CD4-positive, alpha-beta T cell (primary cell): ENCODE measurements at regions not wholly inside any gene's neighbourhood (a gene's known extent, or its start where the extent isn't known, plus 50 kb on each side); places are given as distances from the start of the nearest gene placed in this dataset.

Experiments
- ATAC-seq: fragments of 200-7000 bp; cut with Tn5 transposase; one replicate; pipeline ENCODE4 v1.10.0; 2022; ENCODE audit warnings: mild to moderate bottlenecking; ENCODE audit not compliant: poor library complexity
- CTCF ChIA-PET: fragments of 350-600 bp; sonication (Branson Sonifier 250); formaldehyde crosslinking; loops from one replicate; lab custom pipeline; 2021; ENCODE audit warnings: antibody characterized with exemption, inconsistent platforms; lab: Charles Lee
- POLR2A ChIA-PET: fragments of 350-600 bp; sonication (Branson Sonifier 250); formaldehyde crosslinking; loops from one replicate; lab custom pipeline; 2021; ENCODE audit warnings: antibody characterized with exemption, inconsistent platforms; lab: Charles Lee
- DNase-seq, 14 experiments: peaks; one replicate each; pipeline ENCODE4 v3.0.0-alpha.2; 2013 to 2020; ENCODE audit warnings: mixed read lengths in 2 of 14
- H3K27ac ChIP-seq, 2 donors: one replicate each; pipeline versions ENCODE4 v1.5.1 to v1.7.0; 2013; ENCODE audit warnings: low read length in 2 of 2, low read depth in 1 of 2, mild to moderate bottlenecking in 1 of 2
- H3K27me3 ChIP-seq, 2 experiments: 1 replicate in 1 of 2; 2 replicates in 1 of 2; pipeline versions ENCODE4 v1.6.1 to v1.7.0; 2013; ENCODE audit warnings: low read length in 2 of 2, control low read depth in 1 of 2, mild to moderate bottlenecking in 1 of 2, moderate library complexity in 1 of 2; ENCODE audit not compliant: insufficient read depth in 2 of 2, control insufficient read depth in 1 of 2
- H3K36me3 ChIP-seq: one replicate; pipeline ENCODE4 v1.6.1; 2013; ENCODE audit warnings: low read length, control low read depth; ENCODE audit not compliant: insufficient read depth
- H3K4me1 ChIP-seq: one replicate; pipeline ENCODE4 v1.6.1; 2013; ENCODE audit warnings: low read length, control low read depth; ENCODE audit not compliant: insufficient read depth
- H3K4me3 ChIP-seq: one replicate; pipeline ENCODE4 v1.5.1; 2013; ENCODE audit warnings: mild to moderate bottlenecking, low read length, moderate library complexity
- H3K9me3 ChIP-seq, 2 experiments: 1 replicate in 1 of 2; 2 replicates in 1 of 2; pipeline versions ENCODE4 v1.6.1 to v1.7.0; 2013; ENCODE audit warnings: low read length in 2 of 2, mild to moderate bottlenecking in 2 of 2, control low read depth in 1 of 2, moderate library complexity in 1 of 2; ENCODE audit not compliant: control insufficient read depth in 1 of 2, insufficient read depth in 1 of 2
- H3K27ac Mint-ChIP-seq: one replicate; pipeline ENCODE4 v1.8.0; 2020; ENCODE audit warnings: mixed read lengths
- H3K27me3 Mint-ChIP-seq: one replicate; pipeline ENCODE4 v1.8.0; 2021; ENCODE audit warnings: mixed read lengths
- H3K36me3 Mint-ChIP-seq: one replicate; pipeline ENCODE4 v1.8.0; 2021; ENCODE audit warnings: low read depth, mixed read lengths
- H3K4me1 Mint-ChIP-seq: one replicate; pipeline ENCODE4 v1.8.0; 2021; ENCODE audit warnings: low read depth, mixed read lengths
- H3K4me3 Mint-ChIP-seq: one replicate; pipeline ENCODE4 v1.8.0; 2020; ENCODE audit warnings: mild to moderate bottlenecking, mixed read lengths
- H3K9me3 Mint-ChIP-seq: one replicate; pipeline ENCODE4 v1.8.0; 2020; ENCODE audit warnings: mixed read lengths
- CTCF ChIP-seq: fragments of 200-600 bp; IDR thresholded peaks from one replicate; pipeline ENCODE4 v1.8.0; 2022; ENCODE audit warnings: antibody characterized with exemption, mild to moderate bottlenecking
- intact Hi-C, 2 experiments: fragments of 100-400 bp; cut with DNase I in 1 of 2; cut with micrococcal nuclease in 1 of 2; formaldehyde crosslinking; loops; one replicate each; pipeline versions ENCODE4 v1.15.1 to v1.9.0; 2023 to 2025; cut with DNase I, micrococcal nuclease

GRCh38 chr14:49478784-49479183 is 107.4 kb downstream of the RPS29 start:
- TF ChIP-seq CTCF = no peak
- H3K4me3 ChIP-seq = no peak overlapping the region
- H3K4me1 Mint-ChIP-seq = peaks cover 5% of the 10 kb centered on the region
- ChIA-PET CTCF (no interaction called here), POLR2A (no interaction called here)
- H3K36me3 ChIP-seq = no peaks in the 10 kb centered on the region
- no peak for DNase-seq
- no peak overlapping the region for H3K4me3 Mint-ChIP-seq
- no peak for ATAC-seq
- H3K27ac ChIP-seq = no peak overlapping the region
- no peak overlapping the region for H3K27ac Mint-ChIP-seq
- no peaks in the 10 kb centered on the region for H3K36me3 Mint-ChIP-seq
- no peaks in the 10 kb centered on the region for H3K9me3 ChIP-seq
- H3K27me3 Mint-ChIP-seq = no peaks in the 10 kb centered on the region
- no peaks in the 10 kb centered on the region for H3K9me3 Mint-ChIP-seq
- no peaks in the 10 kb centered on the region for H3K4me1 ChIP-seq
- no peaks in the 10 kb centered on the region for H3K27me3 ChIP-seq
- intact Hi-C loops = no loop called here

DNA sequence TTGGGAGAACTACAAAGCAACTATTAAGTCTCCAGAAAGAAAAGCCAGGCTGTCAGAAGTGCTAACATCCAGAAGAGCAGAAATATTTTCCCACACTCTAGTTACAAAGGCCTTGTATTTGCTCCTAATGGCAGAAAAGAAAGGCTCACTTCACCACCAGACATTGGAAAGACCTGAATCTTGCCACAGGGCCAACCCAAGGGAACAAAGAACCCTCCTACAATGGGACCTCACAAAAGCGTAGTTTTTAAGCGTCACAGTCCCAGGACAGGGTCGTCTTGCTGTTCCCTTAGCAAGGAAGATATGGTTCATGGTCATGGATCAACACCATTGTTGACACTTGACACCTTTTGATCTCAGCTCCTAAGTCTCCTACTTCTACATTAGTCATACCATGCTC is 119.1 kb downstream of the RPS29 start:
- no peak for TF ChIP-seq CTCF
- DNase-seq (no peak), ATAC-seq (no peak)
- H3K27me3 ChIP-seq = no peaks in the 10 kb centered on the region
- H3K36me3 Mint-ChIP-seq = no peaks in the 10 kb centered on the region
- H3K9me3 ChIP-seq = no peaks in the 10 kb centered on the region
- POLR2A ChIA-PET = no interaction called here
- intact Hi-C loops = no loop called here
- no peak overlapping the region for H3K4me3 ChIP-seq
- no peak overlapping the region for H3K27ac Mint-ChIP-seq
- H3K27ac ChIP-seq = no peak overlapping the region
- no peaks in the 10 kb centered on the region for H3K4me1 ChIP-seq
- H3K27me3 Mint-ChIP-seq = peaks cover 15% of the 10 kb centered on the region
- CTCF ChIA-PET = interaction anchor here (0.7 to 1.3 kb wide), 2 partner anchors 10 to 634 kb away, joined by 3 read pairs; no protein-coding TSS in a partner anchor
- no peaks in the 10 kb centered on the region for H3K9me3 Mint-ChIP-seq
- H3K4me3 Mint-ChIP-seq = no peak overlapping the region
- no peaks in the 10 kb centered on the region for H3K4me1 Mint-ChIP-seq
- no peaks in the 10 kb centered on the region for H3K36me3 ChIP-seq

- no peak overlapping the region for H3K27ac Mint-ChIP-seq
- no peaks in the 10 kb centered on the region for H3K4me1 Mint-ChIP-seq
Measured at GRCh38 chr14:49464885-49465284, 121.3 kb downstream of the RPS29 start.

More at GRCh38 chr14:49464885-49465284, 121.3 kb downstream of the RPS29 start:
- Histone ChIP-seq H3K4me3 (no peak overlapping the region), H3K9me3 (no peaks in the 10 kb centered on the region), H3K27ac (no peak overlapping the region), H3K4me1 (no peaks in the 10 kb centered on the region), H3K27me3 (no peaks in the 10 kb centered on the region), H3K36me3 (no peaks in the 10 kb centered on the region)
- Mint-ChIP-seq H3K9me3 (no peaks in the 10 kb centered on the region), H3K27me3 (peaks cover 15% of the 10 kb centered on the region), H3K4me3 (no peak overlapping the region), H3K36me3 (no peaks in the 10 kb centered on the region)
- intact Hi-C loops = loop anchor here (2.0 to 5.0 kb wide), 4 partner anchors 32 to 367 kb away; partner anchors contain the start of gene RPS29 (in 1 of the 2)
- POLR2A ChIA-PET = no interaction called here
- CTCF ChIA-PET = no interaction called here
- ATAC-seq (no peak), DNase-seq (no peak)
- TF ChIP-seq CTCF = no peak
